H9 (cell line): ENCODE measurements at regions not wholly inside any gene's neighbourhood (a gene's known extent, or its start where the extent isn't known, plus 50 kb on each side); places are given as distances from the start of the nearest gene placed in this dataset.

Source experiments
- DNase-seq: peaks from one replicate; pipeline ENCODE4 v3.0.0-alpha.2; 2017
- H2AFZ ChIP-seq: one replicate; pipeline ENCODE4 v1.6.1; 2013; ENCODE audit warnings: mild to moderate bottlenecking, low read length, control low read depth, moderate library complexity
- H2AK5ac ChIP-seq: 2 replicates; pipeline ENCODE4 v1.6.1; 2013; ENCODE audit warnings: low read length, control low read depth, mixed read lengths; ENCODE audit not compliant: insufficient read length
- H2BK120ac ChIP-seq: one replicate; pipeline ENCODE4 v1.6.1; 2013; ENCODE audit warnings: low read depth, mild to moderate bottlenecking, low read length, control low read depth, inconsistent platforms; ENCODE audit not compliant: poor library complexity, severe bottlenecking
- H2BK12ac ChIP-seq: 2 replicates; pipeline ENCODE4 v1.6.1; 2013; ENCODE audit warnings: low read length, control low read depth, mixed read lengths, low read depth; ENCODE audit not compliant: insufficient read length
- H2BK15ac ChIP-seq: 2 replicates; pipeline ENCODE4 v1.6.1; 2013; ENCODE audit warnings: low read depth, low read length, control low read depth
- H2BK20ac ChIP-seq: one replicate; pipeline ENCODE4 v1.6.1; 2013; ENCODE audit warnings: low read depth, mild to moderate bottlenecking, low read length, control low read depth, inconsistent platforms; ENCODE audit not compliant: poor library complexity, severe bottlenecking
- H2BK5ac ChIP-seq: 2 replicates; pipeline ENCODE4 v1.6.1; 2013; ENCODE audit warnings: low read length, control low read depth, mixed read lengths; ENCODE audit not compliant: insufficient read length
- H3K14ac ChIP-seq: 2 replicates; pipeline ENCODE4 v1.6.1; 2013; ENCODE audit warnings: low read length, control low read depth; ENCODE audit not compliant: insufficient read depth
- H3K18ac ChIP-seq: 2 replicates; pipeline ENCODE4 v1.6.1; 2013; ENCODE audit warnings: low read depth, mild to moderate bottlenecking, mixed read lengths, low read length, control low read depth; ENCODE audit not compliant: insufficient read length
- H3K23ac ChIP-seq: 2 replicates; pipeline ENCODE4 v1.6.1; 2013; ENCODE audit warnings: low read length, control low read depth, mixed read lengths, low read depth; ENCODE audit not compliant: insufficient read length
- H3K23me2 ChIP-seq: 2 replicates; pipeline ENCODE4 v1.6.1; 2013; ENCODE audit warnings: low read depth, mild to moderate bottlenecking, mixed read lengths, low read length, control low read depth; ENCODE audit not compliant: insufficient read length, poor library complexity, severe bottlenecking
- H3K27ac ChIP-seq: 2 replicates; pipeline ENCODE4 v1.5.1; 2013; ENCODE audit warnings: low read length, control low read depth, mixed read lengths, low read depth; ENCODE audit not compliant: insufficient read length
- H3K27me3 ChIP-seq: 2 replicates; pipeline ENCODE4 v1.6.1; 2013; ENCODE audit warnings: low read length, control low read depth, inconsistent platforms; ENCODE audit not compliant: insufficient read depth
- H3K4ac ChIP-seq: 2 replicates; pipeline ENCODE4 v1.6.1; 2013; ENCODE audit warnings: low read depth, mild to moderate bottlenecking, control low read depth, inconsistent platforms, low read length, moderate library complexity
- H3K4me1 ChIP-seq: 2 replicates; pipeline ENCODE4 v1.6.1; 2013; ENCODE audit warnings: low read length, control low read depth, inconsistent platforms; ENCODE audit not compliant: insufficient read depth
- H3K4me2 ChIP-seq: 2 replicates; pipeline ENCODE4 v1.6.1; 2013; ENCODE audit warnings: low read length, control low read depth, mixed read lengths; ENCODE audit not compliant: insufficient read length, insufficient read depth
- H3K56ac ChIP-seq: 2 replicates; pipeline ENCODE4 v1.6.1; 2013; ENCODE audit warnings: low read depth, mild to moderate bottlenecking, mixed read lengths, low read length, control low read depth; ENCODE audit not compliant: insufficient read length
- H3K79me1 ChIP-seq: 2 replicates; pipeline ENCODE4 v1.6.1; 2013; ENCODE audit warnings: low read depth, mild to moderate bottlenecking, moderate library complexity, low read length, control low read depth, inconsistent platforms; ENCODE audit not compliant: insufficient read depth, poor library complexity, severe bottlenecking
- H3K79me2 ChIP-seq: 2 replicates; pipeline ENCODE4 v1.6.1; 2013; ENCODE audit warnings: low read length, control low read depth, inconsistent platforms; ENCODE audit not compliant: insufficient read depth
- H3K9ac ChIP-seq: 2 replicates; pipeline ENCODE4 v1.6.1; 2013; ENCODE audit warnings: low read length, control low read depth, mixed read lengths; ENCODE audit not compliant: insufficient read length; ENCODE audit errors: extremely low read depth
- H3K9me3 ChIP-seq: one replicate; pipeline ENCODE4 v1.6.1; 2013; ENCODE audit warnings: low read depth, low read length, inconsistent platforms; ENCODE audit not compliant: control insufficient read depth
- H3T11ph ChIP-seq: one replicate; pipeline ENCODE4 v1.6.1; 2013; ENCODE audit warnings: mild to moderate bottlenecking, low read length, control low read depth, inconsistent platforms
- H4K20me1 ChIP-seq: one replicate; pipeline ENCODE4 v1.6.1; 2013; ENCODE audit not compliant: control insufficient read depth, insufficient read length, insufficient read depth
- H4K5ac ChIP-seq: 2 replicates; pipeline ENCODE4 v1.6.1; 2013; ENCODE audit warnings: low read depth, mild to moderate bottlenecking, mixed read lengths, low read length, control low read depth; ENCODE audit not compliant: insufficient read length
- H4K8ac ChIP-seq: replicated peaks from 2 replicates; pipeline ENCODE4 v1.6.1; 2013; ENCODE audit warnings: low read length, control low read depth, mixed read lengths, low read depth; ENCODE audit not compliant: insufficient read length
- H4K91ac ChIP-seq: 2 replicates; pipeline ENCODE4 v1.6.1; 2013; ENCODE audit warnings: low read depth, mild to moderate bottlenecking, moderate library complexity, mixed read lengths, low read length, control low read depth; ENCODE audit not compliant: insufficient read length
- H3K27ac Mint-ChIP-seq, 3 experiments: 2 replicates in 2 of 3; 3 replicates in 1 of 3; pipeline ENCODE4 v1.8.0; 2020 to 2021; ENCODE audit warnings: mixed read lengths in 3 of 3, mild to moderate bottlenecking in 1 of 3, moderate library complexity in 1 of 3
- H3K27me3 Mint-ChIP-seq: 2 replicates; pipeline ENCODE4 v1.8.0; 2021; ENCODE audit warnings: low read depth, mild to moderate bottlenecking, moderate library complexity, mixed read lengths
- H3K36me3 Mint-ChIP-seq, 3 experiments: 2 replicates in 2 of 3; 3 replicates in 1 of 3; pipeline ENCODE4 v1.8.0; 2020 to 2021; ENCODE audit warnings: low read depth in 3 of 3, mixed read lengths in 3 of 3; ENCODE audit not compliant: insufficient read depth in 1 of 3
- H3K4me1 Mint-ChIP-seq, 2 experiments: 2 replicates each; pipeline ENCODE4 v1.8.0; 2020; ENCODE audit warnings: mixed read lengths in 2 of 2
- H3K4me3 Mint-ChIP-seq, 2 experiments: 2 replicates in 1 of 2; 3 replicates in 1 of 2; pipeline ENCODE4 v1.8.0; 2020 to 2021; ENCODE audit warnings: mild to moderate bottlenecking in 2 of 2, mixed read lengths in 2 of 2, moderate library complexity in 1 of 2
- H3K9me3 Mint-ChIP-seq, 2 experiments: 2 replicates in 1 of 2; 3 replicates in 1 of 2; pipeline ENCODE4 v1.8.0; 2020; ENCODE audit warnings: mild to moderate bottlenecking in 2 of 2, mixed read lengths in 2 of 2, moderate library complexity in 1 of 2
- WGBS: extraction: QIAGEN DNeasy Blood & Tissue Kit; methylation state at CpG from one replicate; pipeline ENCODE4 v1.1.7; 2013; ENCODE audit warnings: missing lambda C conversion rate, low lambda C conversion rate, mixed read lengths; ENCODE audit not compliant: insufficient read length; ENCODE audit errors: extremely low coverage; 5-methylcytosine and 5-hydroxymethylcytosine counted together
- TF ChIP-seq, protein P1 (sequence below): fragments of 200-600 bp; sonication (generic); conservative IDR thresholded peaks from 3 replicates; pipeline ENCODE4 v1.8.0; 2021; ENCODE audit warnings: antibody characterized with exemption, mild to moderate bottlenecking

DNA sequence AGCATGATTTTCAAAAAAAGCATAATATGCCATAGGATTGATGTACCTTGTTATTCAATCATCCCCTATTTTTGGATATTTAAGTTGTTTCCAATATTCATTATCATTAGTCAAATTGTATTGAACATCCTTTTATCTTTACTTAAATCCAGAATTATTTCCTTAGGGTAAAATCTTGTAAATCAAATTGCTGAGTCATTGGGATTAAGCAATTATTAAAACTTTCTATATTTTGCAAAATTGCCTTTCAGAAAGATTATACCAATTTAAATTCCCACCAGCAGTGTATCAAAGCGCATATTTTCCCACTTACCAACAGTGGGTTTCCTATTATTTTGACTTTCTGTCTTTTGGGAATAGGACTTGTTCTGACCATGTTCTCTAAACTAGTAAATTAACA is 159.3 kb downstream of the SS18 start:
- Histone ChIP-seq H3K14ac (no peak overlapping the region), H3K9ac (no peak overlapping the region), H2BK15ac (no peak overlapping the region), H3K27ac (no peak overlapping the region), H3K4me2 (no peak overlapping the region), H3K56ac (no peak overlapping the region), H3T11ph (no peak overlapping the region), H3K79me1 (no peaks in the 10 kb centered on the region), H2BK12ac (no peak overlapping the region), H4K91ac (no peak overlapping the region), H3K4me1 (no peaks in the 10 kb centered on the region), H4K5ac (no peak overlapping the region), H2AK5ac (no peak overlapping the region), H3K27me3 (no peaks in the 10 kb centered on the region), H3K18ac (no peak overlapping the region), H4K20me1 (no peaks in the 10 kb centered on the region), H3K23me2 (no peaks in the 10 kb centered on the region), H3K9me3 (no peaks in the 10 kb centered on the region), H4K8ac (no peak overlapping the region), H2BK5ac (no peak overlapping the region), H3K4ac (no peak overlapping the region), H2BK120ac (no peak overlapping the region), H3K23ac (no peak overlapping the region), H2BK20ac (no peak overlapping the region), H2AFZ (no peak overlapping the region), H3K79me2 (no peaks in the 10 kb centered on the region)
- no peaks in the 10 kb centered on the region for H3K4me1 Mint-ChIP-seq
- no peaks in the 10 kb centered on the region; the same call in 1 of the 2 replicates for H3K27me3 Mint-ChIP-seq
- H3K27ac Mint-ChIP-seq = no peak overlapping the region
- TF ChIP-seq, protein P1, sequence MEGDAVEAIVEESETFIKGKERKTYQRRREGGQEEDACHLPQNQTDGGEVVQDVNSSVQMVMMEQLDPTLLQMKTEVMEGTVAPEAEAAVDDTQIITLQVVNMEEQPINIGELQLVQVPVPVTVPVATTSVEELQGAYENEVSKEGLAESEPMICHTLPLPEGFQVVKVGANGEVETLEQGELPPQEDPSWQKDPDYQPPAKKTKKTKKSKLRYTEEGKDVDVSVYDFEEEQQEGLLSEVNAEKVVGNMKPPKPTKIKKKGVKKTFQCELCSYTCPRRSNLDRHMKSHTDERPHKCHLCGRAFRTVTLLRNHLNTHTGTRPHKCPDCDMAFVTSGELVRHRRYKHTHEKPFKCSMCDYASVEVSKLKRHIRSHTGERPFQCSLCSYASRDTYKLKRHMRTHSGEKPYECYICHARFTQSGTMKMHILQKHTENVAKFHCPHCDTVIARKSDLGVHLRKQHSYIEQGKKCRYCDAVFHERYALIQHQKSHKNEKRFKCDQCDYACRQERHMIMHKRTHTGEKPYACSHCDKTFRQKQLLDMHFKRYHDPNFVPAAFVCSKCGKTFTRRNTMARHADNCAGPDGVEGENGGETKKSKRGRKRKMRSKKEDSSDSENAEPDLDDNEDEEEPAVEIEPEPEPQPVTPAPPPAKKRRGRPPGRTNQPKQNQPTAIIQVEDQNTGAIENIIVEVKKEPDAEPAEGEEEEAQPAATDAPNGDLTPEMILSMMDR = no peak
- H3K36me3 Mint-ChIP-seq = no peaks in the 10 kb centered on the region
- WGBS = no CpG with 5 or more reads among the region's 1 CpG
- DNase-seq = no peak
- no peaks in the 10 kb centered on the region for H3K9me3 Mint-ChIP-seq
- no peak overlapping the region for H3K4me3 Mint-ChIP-seq
